ENCODE measurements at regions not wholly inside any gene's neighbourhood (a gene's known extent, or its start where the extent isn't known, plus 50 kb on each side); places are given as distances from the start of the nearest gene placed in this dataset.

GRCh38 chr1:59225594-59226316, 71.1 kb upstream of the FGGY start:
- no peak for DNase-seq

DNA sequence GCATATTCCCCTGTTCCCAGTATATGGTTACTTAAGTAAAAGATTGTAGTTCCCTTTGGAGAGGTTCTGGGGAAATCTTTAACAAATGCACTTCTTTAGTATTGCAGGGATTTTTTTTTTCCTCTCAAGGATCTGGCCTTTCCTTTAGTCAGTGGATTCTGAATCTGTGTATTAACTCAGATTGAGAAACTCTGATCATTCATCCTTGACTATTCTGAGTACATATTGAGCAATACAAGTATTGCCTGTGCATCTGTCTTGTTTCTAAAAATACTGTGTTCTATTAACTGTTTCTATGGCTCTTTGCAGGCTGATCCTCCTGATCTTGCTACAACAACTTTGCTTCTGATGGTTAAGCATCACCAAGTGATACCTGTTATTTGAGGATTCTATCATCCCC, 67.8 kb upstream of the FGGY start:
- no peak for DNase-seq

DNA sequence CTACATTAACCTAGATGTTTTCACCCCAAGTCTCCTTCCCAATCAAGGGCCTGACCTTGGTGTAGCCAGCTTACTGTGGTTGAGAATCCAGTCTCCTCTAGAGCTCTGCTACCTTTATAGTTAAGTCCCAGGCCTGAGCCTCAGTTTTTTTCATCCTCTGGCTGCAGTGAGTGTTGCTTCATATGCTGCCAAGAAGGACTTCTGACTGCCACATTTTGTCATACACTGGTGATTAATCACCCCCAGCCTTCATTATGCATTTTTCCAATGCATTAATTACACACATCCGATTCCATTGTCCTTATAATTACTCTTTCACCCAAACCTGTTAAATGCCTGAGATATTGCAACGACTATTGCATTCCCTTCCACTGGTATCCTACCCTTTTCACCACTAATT, 66.3 kb upstream of the FGGY start:
- DNase-seq, result no peak

- no peak for DNase-seq
Observed at GRCh38 chr1:59232216-59232615, 64.7 kb upstream of the FGGY start.

DNA sequence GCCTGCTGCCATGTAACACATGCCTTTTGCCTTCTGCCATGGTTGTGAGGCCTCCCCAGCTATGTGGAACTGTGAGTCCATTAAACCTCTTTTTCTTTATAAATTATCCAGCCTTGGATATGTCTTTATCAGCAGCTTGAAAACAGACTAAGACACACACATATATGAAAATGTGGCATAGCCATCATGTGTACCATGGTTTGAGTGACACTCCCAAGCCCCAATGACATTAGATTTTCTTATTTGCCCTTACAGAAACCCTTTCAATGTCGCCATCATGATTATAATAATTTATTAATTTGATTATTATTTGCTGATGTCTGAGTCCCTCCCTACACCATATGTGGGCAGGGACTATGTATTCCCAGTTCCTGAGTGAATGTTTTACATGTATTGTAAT, 63.5 kb upstream of the FGGY start:
- no peak for DNase-seq

DNA sequence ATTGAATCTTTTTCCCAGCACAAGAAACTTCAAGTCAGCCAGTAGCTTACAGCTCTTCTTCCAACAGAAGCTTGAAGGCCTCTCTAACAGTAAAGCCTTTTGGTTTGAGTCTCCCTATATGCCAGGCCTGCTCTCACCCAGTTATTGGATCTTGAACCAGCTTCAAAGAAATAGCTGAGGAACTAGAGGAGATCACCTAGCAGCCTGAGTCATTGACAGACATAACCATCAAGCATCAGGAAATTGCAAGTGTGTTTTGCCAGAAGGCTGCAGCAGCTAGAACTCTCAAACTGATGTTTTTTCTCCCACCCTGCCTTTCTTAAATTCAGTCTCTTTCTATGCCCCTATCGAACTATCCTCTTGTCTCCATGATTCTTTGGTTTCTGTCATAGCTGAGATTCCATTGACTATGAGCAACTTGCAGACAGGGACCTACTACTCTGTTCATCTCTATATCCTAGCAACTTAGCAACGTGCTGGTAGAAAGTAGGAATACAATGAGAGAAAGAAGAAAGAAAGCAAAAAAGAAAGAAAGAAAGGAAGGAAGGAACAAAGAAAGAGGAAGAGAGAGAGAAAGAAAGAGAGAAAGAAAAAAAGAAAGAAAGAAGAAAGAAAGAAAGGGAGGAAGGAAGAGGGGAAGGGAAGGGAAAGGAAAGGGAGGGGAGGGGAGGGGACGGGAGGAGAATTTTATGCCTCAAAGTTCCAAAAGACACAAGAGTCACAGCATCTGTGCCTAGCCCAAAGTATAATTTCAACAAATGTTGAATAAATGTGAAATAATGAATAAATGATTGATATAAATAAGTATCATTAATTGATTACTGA, 60.0 kb upstream of the FGGY start:
- no peak for DNase-seq

DNA sequence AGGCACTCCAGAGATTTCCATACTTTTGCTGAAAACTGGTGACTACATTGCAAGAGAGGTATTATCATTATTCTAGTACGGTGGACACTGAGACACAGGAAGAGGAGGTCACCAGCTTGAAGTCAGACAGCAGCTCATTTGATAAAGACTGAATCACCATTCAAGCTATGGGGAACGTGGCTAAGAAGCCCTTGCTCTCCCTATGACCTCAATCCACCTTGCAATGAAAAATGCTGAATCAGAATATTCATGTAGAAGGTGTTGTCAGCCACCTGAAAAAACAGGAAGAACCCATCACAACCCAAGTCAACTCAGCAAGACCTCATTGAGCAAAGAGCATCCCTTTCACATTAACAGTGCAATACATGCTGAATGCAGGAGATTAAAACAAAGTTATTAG, 59.0 kb upstream of the FGGY start:
- DNase-seq, result no peak

DNA sequence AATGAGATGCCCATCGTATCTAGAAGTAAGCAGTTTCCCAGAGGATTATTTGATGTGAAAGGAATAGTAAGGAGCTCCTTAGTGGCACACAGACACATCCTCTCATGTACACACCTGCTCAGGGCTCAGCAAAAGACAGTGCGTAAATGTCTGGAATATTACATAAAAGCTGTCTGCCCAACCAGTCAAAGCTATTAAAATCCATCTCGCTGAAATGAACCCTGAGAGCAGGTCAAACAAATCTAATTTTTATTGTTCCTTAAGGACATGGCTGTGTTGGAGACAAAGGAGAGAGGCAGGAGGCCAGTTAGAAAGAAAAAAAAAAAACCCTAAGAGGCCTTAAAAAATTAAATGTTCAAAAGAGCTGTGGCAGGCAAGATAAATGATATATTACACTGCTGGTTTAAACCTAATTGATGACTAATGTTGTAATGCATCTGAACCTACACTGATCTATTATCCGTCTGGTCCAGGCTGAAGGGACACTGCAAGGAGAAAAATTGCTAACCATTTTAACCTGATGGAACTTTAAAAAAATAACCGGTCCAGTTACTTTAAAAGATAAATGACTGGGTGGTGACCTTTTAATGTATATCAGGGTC, 58.5 kb upstream of the FGGY start:
- DNase-seq, result no peak

- no peak for DNase-seq
Observed at GRCh38 chr1:59238993-59239392, 57.9 kb upstream of the FGGY start.

DNA sequence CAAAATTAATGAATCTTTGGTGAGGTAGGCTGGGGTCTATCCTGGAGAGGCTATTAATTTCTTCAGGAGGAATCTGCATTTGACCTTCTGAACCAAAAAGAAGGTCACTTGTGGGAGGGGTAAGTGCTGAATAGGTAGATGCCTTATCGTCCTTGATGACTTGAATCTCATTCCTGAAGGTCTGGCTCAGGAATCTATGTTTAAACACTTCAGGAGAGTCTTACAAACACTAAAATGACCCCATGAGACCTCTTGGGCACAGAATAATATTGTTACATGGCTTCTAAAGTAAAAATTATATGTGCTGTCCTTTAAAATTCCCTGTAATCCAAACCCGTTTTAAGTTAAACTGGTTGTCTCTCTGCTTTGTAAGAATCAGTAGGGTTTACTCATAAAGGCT, 55.0 kb upstream of the FGGY start:
- DNase-seq, result no peak

DNA sequence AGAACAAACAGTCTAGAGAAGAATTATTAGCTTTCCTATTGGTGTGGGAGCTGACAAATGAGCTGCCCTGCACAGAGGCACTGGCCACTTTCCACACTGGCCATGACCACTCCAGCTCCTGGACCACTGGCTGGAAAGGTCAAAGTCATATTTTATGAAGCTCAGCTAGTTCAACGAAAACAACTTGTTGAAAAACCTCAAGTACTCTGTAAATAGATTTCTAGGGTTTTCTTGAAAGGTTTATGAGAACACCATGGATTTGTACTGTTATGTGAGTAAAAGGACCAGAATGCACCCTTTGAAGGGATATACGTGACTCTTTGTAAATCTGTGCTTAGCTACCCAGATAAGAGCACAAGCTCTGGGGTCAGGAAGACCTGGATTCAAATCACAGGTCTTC, 54.5 kb upstream of the FGGY start:
- DNase-seq, result no peak

GRCh38 chr1:59243550-59243949, 53.3 kb upstream of the FGGY start:
- no peak for DNase-seq

- DNase-seq, result no peak
Observed at GRCh38 chr1:59243978-59244377, 52.9 kb upstream of the FGGY start.

GRCh38 chr1:59244891-59245290, 52.0 kb upstream of the FGGY start:
- no peak for DNase-seq

All from activated naive CD4-positive, alpha-beta T cell (primary cell).